Fibroblast of lung (primary cell): ENCODE measurements at regions not wholly inside any gene's neighbourhood (a gene's known extent, or its start where the extent isn't known, plus 50 kb on each side); places are given as distances from the start of the nearest gene placed in this dataset.

Source experiments
- DNase-seq, 2 donors: peaks; one replicate each; pipeline versions ENCODE4 v3.0.0 to v3.0.0-alpha.2; 2010; ENCODE audit warnings: low read depth in 2 of 2
- H2AFZ ChIP-seq: 2 replicates; pipeline ENCODE4 v1.5.1; 2012; ENCODE audit warnings: low read length, control low read depth, inconsistent platforms
- H3K27ac ChIP-seq: 2 replicates; pipeline ENCODE4 v1.5.1; 2011; ENCODE audit warnings: low read length, control low read depth; ENCODE audit not compliant: insufficient read depth
- H3K27me3 ChIP-seq: 2 replicates; pipeline ENCODE4 v1.5.1; 2011; ENCODE audit warnings: mild to moderate bottlenecking, low read length; ENCODE audit not compliant: control insufficient read depth, insufficient read depth
- H3K36me3 ChIP-seq: 2 replicates; pipeline ENCODE4 v1.5.1; 2011; ENCODE audit warnings: low read length; ENCODE audit not compliant: control insufficient read depth, insufficient read depth
- H3K4me1 ChIP-seq: 2 replicates; pipeline ENCODE4 v1.5.1; 2011; ENCODE audit warnings: low read length; ENCODE audit not compliant: control insufficient read depth, insufficient read depth; ENCODE audit errors: extremely low read depth
- H3K4me2 ChIP-seq: 2 replicates; pipeline ENCODE4 v1.5.1; 2011; ENCODE audit warnings: low read length, control low read depth; ENCODE audit not compliant: insufficient read depth; ENCODE audit errors: extremely low read depth
- H3K4me3 ChIP-seq, 4 experiments: fragments of 200-600 bp in 1 of 4; sonication (generic) in 1 of 4; replicated peaks in 1 of 4; 2 replicates each; pipeline ENCODE4 v1.5.1; 2011 to 2016; ENCODE audit warnings: low read length in 4 of 4, low read depth in 3 of 4, mild to moderate bottlenecking in 3 of 4, control low read depth in 2 of 4, inconsistent platforms in 1 of 4, mixed read lengths in 1 of 4; ENCODE audit not compliant: insufficient read depth in 1 of 4; ENCODE audit errors: control extremely low read depth in 1 of 4
- H3K79me2 ChIP-seq: 2 replicates; pipeline ENCODE4 v1.5.1; 2012; ENCODE audit warnings: mild to moderate bottlenecking, low read length, inconsistent platforms; ENCODE audit not compliant: control insufficient read depth, insufficient read depth
- H3K9ac ChIP-seq: 2 replicates; pipeline ENCODE4 v1.5.1; 2011; ENCODE audit warnings: mild to moderate bottlenecking, low read length, control low read depth; ENCODE audit not compliant: insufficient read depth
- H3K9me3 ChIP-seq: 2 replicates; pipeline ENCODE4 v1.5.1; 2012; ENCODE audit warnings: low read depth, low read length; ENCODE audit not compliant: control insufficient read depth, insufficient read depth
- H4K20me1 ChIP-seq: 2 replicates; pipeline ENCODE4 v1.5.1; 2011; ENCODE audit warnings: low read length; ENCODE audit not compliant: control insufficient read depth, insufficient read depth; ENCODE audit errors: extremely low read depth
- CTCF ChIP-seq, 2 donors: IDR thresholded peaks in 1 of 2; conservative IDR thresholded peaks in 1 of 2; 1 replicate in 1 of 2; 2 replicates in 1 of 2; pipeline ENCODE4 v1.5.1; 2011 to 2012; ENCODE audit warnings: low read length in 2 of 2, control low read depth in 1 of 2, inconsistent platforms in 1 of 2, low read depth in 1 of 2, mild to moderate bottlenecking in 1 of 2
- EZH2 ChIP-seq: IDR thresholded peaks from 2 replicates; pipeline ENCODE4 v1.5.1; 2012; ENCODE audit warnings: low read length, control low read depth, mild to moderate bottlenecking; ENCODE audit errors: missing control alignments

GRCh38 chr21:20257052-20257740, 741.0 kb upstream of the NCAM2 start:
- H3K27ac ChIP-seq: no peak overlapping the region
- no peaks in the 10 kb centered on the region for H3K36me3 ChIP-seq
- no peak overlapping the region for H2AFZ ChIP-seq
- H3K9ac ChIP-seq: no peak overlapping the region
- no peaks in the 10 kb centered on the region for H3K4me1 ChIP-seq
- H3K9me3 ChIP-seq: no peaks in the 10 kb centered on the region
- no peak overlapping the region for H3K4me3 ChIP-seq
- H3K27me3 ChIP-seq: no peaks in the 10 kb centered on the region
- TF ChIP-seq CTCF (conservative IDR thresholded peaks at IDR 0.05 in 1 of 2, IDR thresholded peaks at IDR 0.05 in 1 of 2; ENCODE audit: low read depth in 1 of 2, low read length in 2 of 2) (no peak), EZH2 (no peak)
- H3K79me2 ChIP-seq: no peaks in the 10 kb centered on the region
- no peaks in the 10 kb centered on the region for H4K20me1 ChIP-seq
- no peak overlapping the region for H3K4me2 ChIP-seq
- no peak for DNase-seq

GRCh38 chr21:20258542-20258941, 739.7 kb upstream of the NCAM2 start:
- no peaks in the 10 kb centered on the region for H3K36me3 ChIP-seq
- H3K27me3 ChIP-seq: no peaks in the 10 kb centered on the region
- no peak overlapping the region for H3K9ac ChIP-seq
- H3K79me2 ChIP-seq: no peaks in the 10 kb centered on the region
- H2AFZ ChIP-seq: no peak overlapping the region
- no peak overlapping the region for H3K27ac ChIP-seq
- H4K20me1 ChIP-seq: no peaks in the 10 kb centered on the region
- no peak for TF ChIP-seq EZH2
- TF ChIP-seq CTCF (conservative IDR thresholded peaks at IDR 0.05 in 1 of 2, IDR thresholded peaks at IDR 0.05 in 1 of 2; ENCODE audit: low read depth in 1 of 2, low read length in 2 of 2): no peak
- H3K4me2 ChIP-seq: no peak overlapping the region
- DNase-seq: no peak
- H3K4me3 ChIP-seq: no peak overlapping the region
- no peaks in the 10 kb centered on the region for H3K4me1 ChIP-seq
- H3K9me3 ChIP-seq: no peaks in the 10 kb centered on the region

GRCh38 chr21:20259031-20259867, 739.0 kb upstream of the NCAM2 start:
- DNase-seq: no peak
- Histone ChIP-seq H4K20me1 (no peaks in the 10 kb centered on the region), H2AFZ (no peak overlapping the region), H3K79me2 (no peaks in the 10 kb centered on the region), H3K27ac (no peak overlapping the region), H3K4me2 (no peak overlapping the region), H3K36me3 (no peaks in the 10 kb centered on the region), H3K27me3 (no peaks in the 10 kb centered on the region), H3K9ac (no peak overlapping the region), H3K4me1 (no peaks in the 10 kb centered on the region), H3K9me3 (no peaks in the 10 kb centered on the region), H3K4me3 (no peak overlapping the region)
- no peak for TF ChIP-seq EZH2
- no peak for TF ChIP-seq CTCF (conservative IDR thresholded peaks at IDR 0.05 in 1 of 2, IDR thresholded peaks at IDR 0.05 in 1 of 2; ENCODE audit: low read depth in 1 of 2, low read length in 2 of 2)
